Esophagus muscularis mucosa (tissue), 3 donors: ENCODE measurements at regions not wholly inside any gene's neighbourhood (a gene's known extent, or its start where the extent isn't known, plus 50 kb on each side); places are given as distances from the start of the nearest gene placed in this dataset.

Source experiments
- CTCF ChIP-seq, 3 experiments: fragments of 200-600 bp in 2 of 3; fragments of 450-650 bp in 1 of 3; sonication (generic) in 2 of 3; IDR thresholded peaks; one replicate each; pipeline ENCODE4 v1.5.1; 2017 to 2019; ENCODE audit warnings: antibody characterized with exemption in 3 of 3, mild to moderate bottlenecking in 2 of 3, moderate library complexity in 1 of 3
- POLR2A ChIP-seq: fragments of 450-650 bp; IDR thresholded peaks from one replicate; pipeline ENCODE4 v1.6.1; 2017; ENCODE audit warnings: antibody characterized with exemption, moderate library complexity, mild to moderate bottlenecking, low read depth
- POLR2AphosphoS5 ChIP-seq, 2 donors: sonication (generic); formaldehyde crosslinking; IDR thresholded peaks; one replicate each; pipeline ENCODE4 v1.6.1; 2017; ENCODE audit warnings: antibody characterized with exemption in 2 of 2

GRCh38 chr9:91039125-91039834 is 237.7 kb downstream of the SYK start:
- TF ChIP-seq CTCF (IDR thresholded peaks at IDR 0.05) (no peak), POLR2AphosphoS5 (IDR thresholded peaks at IDR 0.05) (no peak), POLR2A (no peak)
